Tibial nerve (tissue), 4 donors: ENCODE measurements at regions not wholly inside any gene's neighbourhood (a gene's known extent, or its start where the extent isn't known, plus 50 kb on each side); places are given as distances from the start of the nearest gene placed in this dataset.

Source experiments
- DNase-seq, 2 donors: peaks; one replicate each; pipeline ENCODE4 v3.0.0-alpha.2; 2019; ENCODE audit warnings: low spot score in 2 of 2
- H3K27ac ChIP-seq, 4 donors: fragments of 200-600 bp; sonication (generic) in 3 of 4; one replicate each; pipeline ENCODE4 v1.5.1; 2017 to 2019; ENCODE audit warnings: mild to moderate bottlenecking in 1 of 4
- H3K27me3 ChIP-seq, 2 donors: fragments of 200-600 bp; sonication (generic) in 1 of 2; one replicate each; pipeline versions ENCODE4 v1.5.1 to v1.6.0; 2017 to 2019
- H3K36me3 ChIP-seq, 3 donors: fragments of 200-600 bp; sonication (generic); one replicate each; pipeline ENCODE4 v1.5.1; 2018 to 2019
- H3K4me1 ChIP-seq, 4 donors: fragments of 200-600 bp; sonication (generic) in 3 of 4; one replicate each; pipeline ENCODE4 v1.5.1; 2017 to 2019
- H3K4me3 ChIP-seq, 4 donors: fragments of 200-600 bp; sonication (generic) in 3 of 4; one replicate each; pipeline ENCODE4 v1.5.1; 2017 to 2019; ENCODE audit warnings: mild to moderate bottlenecking in 1 of 4, moderate library complexity in 1 of 4
- H3K9me3 ChIP-seq, 4 donors: fragments of 200-600 bp; sonication (generic) in 3 of 4; one replicate each; pipeline ENCODE4 v1.5.1; 2017 to 2019
- EP300 ChIP-seq, 2 donors: sonication (generic); formaldehyde crosslinking; IDR thresholded peaks; one replicate each; pipeline ENCODE4 v1.6.1; 2017; ENCODE audit warnings: antibody characterized with exemption in 2 of 2, mild to moderate bottlenecking in 1 of 2
- POLR2A ChIP-seq, 2 donors: fragments of 450-650 bp; IDR thresholded peaks; one replicate each; pipeline ENCODE4 v1.6.1; 2017; ENCODE audit warnings: antibody characterized with exemption in 2 of 2, mild to moderate bottlenecking in 2 of 2, moderate library complexity in 2 of 2
- WGBS, 2 donors: methylation state at CpG; one replicate each; pipeline ENCODE4 v1.1.5; 2018; 5-methylcytosine and 5-hydroxymethylcytosine counted together
- TF ChIP-seq, protein P1 (sequence below), 5 experiments: fragments of 200-600 bp in 3 of 5; fragments of 450-650 bp in 2 of 5; sonication (generic) in 3 of 5; IDR thresholded peaks; one replicate each; pipeline ENCODE4 v1.5.1; 2016 to 2019; ENCODE audit warnings: antibody characterized with exemption in 5 of 5, mild to moderate bottlenecking in 3 of 5, moderate library complexity in 2 of 5

GRCh38 chr9:88821033-88821745 is 170.1 kb upstream of the S1PR3 start:
- Histone ChIP-seq H3K9me3 (peaks cover 0 to 6% (median under 1%) of the 10 kb centered on the region in 4 donors), H3K4me1 (peaks cover 0 to 10% (median 0%) of the 10 kb centered on the region in 4 donors), H3K27me3 (no peaks in the 10 kb centered on the region), H3K4me3 (no peak overlapping the region), H3K36me3 (no peaks in the 10 kb centered on the region), H3K27ac (no peak overlapping the region)
- no peak for TF ChIP-seq EP300 (IDR thresholded peaks at IDR 0.05)
- TF ChIP-seq, protein P1, sequence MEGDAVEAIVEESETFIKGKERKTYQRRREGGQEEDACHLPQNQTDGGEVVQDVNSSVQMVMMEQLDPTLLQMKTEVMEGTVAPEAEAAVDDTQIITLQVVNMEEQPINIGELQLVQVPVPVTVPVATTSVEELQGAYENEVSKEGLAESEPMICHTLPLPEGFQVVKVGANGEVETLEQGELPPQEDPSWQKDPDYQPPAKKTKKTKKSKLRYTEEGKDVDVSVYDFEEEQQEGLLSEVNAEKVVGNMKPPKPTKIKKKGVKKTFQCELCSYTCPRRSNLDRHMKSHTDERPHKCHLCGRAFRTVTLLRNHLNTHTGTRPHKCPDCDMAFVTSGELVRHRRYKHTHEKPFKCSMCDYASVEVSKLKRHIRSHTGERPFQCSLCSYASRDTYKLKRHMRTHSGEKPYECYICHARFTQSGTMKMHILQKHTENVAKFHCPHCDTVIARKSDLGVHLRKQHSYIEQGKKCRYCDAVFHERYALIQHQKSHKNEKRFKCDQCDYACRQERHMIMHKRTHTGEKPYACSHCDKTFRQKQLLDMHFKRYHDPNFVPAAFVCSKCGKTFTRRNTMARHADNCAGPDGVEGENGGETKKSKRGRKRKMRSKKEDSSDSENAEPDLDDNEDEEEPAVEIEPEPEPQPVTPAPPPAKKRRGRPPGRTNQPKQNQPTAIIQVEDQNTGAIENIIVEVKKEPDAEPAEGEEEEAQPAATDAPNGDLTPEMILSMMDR (IDR thresholded peaks at IDR 0.05), result no peak
- TF ChIP-seq POLR2A (IDR thresholded peaks at IDR 0.05), result no peak
- DNase-seq, result no peak
- WGBS, 2 donors, result 59 to 78% methylated on average over 2 of the region's 2 CpGs

DNA sequence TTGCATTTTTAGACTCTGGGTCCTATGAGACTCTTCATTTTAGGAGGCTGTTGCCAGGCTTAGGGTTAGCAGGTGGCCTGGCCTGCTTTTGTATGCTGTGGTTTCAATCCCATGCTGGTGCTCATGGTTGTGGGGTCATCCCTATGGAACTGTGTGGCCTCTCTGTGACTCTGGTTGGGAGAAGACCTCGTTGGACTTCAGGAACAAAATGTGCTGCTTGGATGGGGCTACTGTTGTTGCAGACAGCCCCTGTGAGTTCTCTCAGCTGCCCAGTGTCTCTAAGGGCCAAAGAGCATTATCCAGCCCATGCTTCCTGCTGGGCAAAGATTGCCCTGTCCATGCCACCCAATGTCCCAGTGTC is 169.5 kb upstream of the S1PR3 start:
- no peaks in the 10 kb centered on the region for H3K27me3 ChIP-seq
- WGBS, 2 donors, result 60 to 63% methylated on average over 1 of the region's 1 CpG
- H3K4me1 ChIP-seq, result peaks cover 0 to 10% (median 0%) of the 10 kb centered on the region in 4 donors
- H3K9me3 ChIP-seq, result peaks cover 0 to 6% (median 2%) of the 10 kb centered on the region in 4 donors
- no peak overlapping the region for H3K4me3 ChIP-seq
- TF ChIP-seq EP300 (IDR thresholded peaks at IDR 0.05) (no peak), POLR2A (IDR thresholded peaks at IDR 0.05) (no peak)
- TF ChIP-seq, protein P1 (IDR thresholded peaks at IDR 0.05), result no peak
- H3K36me3 ChIP-seq, result no peaks in the 10 kb centered on the region
- H3K27ac ChIP-seq, result no peak overlapping the region
- no peak for DNase-seq

DNA sequence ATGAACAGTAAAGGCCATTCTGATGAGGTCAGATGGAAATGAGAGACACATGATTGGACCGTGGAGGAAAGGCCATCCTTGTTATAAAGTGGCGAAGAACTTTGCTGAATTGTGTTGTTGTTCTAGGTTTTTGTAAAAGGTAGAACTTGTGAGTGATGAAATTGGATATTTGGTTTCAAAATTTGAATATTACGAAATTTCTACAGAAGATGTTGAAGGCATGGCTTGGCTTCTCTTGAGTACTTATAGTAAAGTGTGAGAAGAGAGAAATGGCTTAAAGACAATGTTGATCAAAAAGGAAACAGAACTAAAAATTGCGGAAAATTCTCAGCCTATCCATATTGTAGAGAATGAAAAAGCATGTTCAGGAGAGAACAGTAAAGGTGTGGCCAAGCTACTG is 166.6 kb upstream of the S1PR3 start:
- Histone ChIP-seq H3K27me3 (no peaks in the 10 kb centered on the region), H3K36me3 (no peaks in the 10 kb centered on the region)
- no peak for DNase-seq

GRCh38 chr9:88826181-88826580 is 165.1 kb upstream of the S1PR3 start:
- Histone ChIP-seq H3K4me1 (peaks cover 0 to 15% (median 2%) of the 10 kb centered on the region in 4 donors), H3K27me3 (no peaks in the 10 kb centered on the region), H3K27ac (no peak overlapping the region), H3K9me3 (peaks cover 0 to 5% (median under 1%) of the 10 kb centered on the region in 4 donors), H3K36me3 (no peaks in the 10 kb centered on the region), H3K4me3 (no peak overlapping the region)
- WGBS, 2 donors, result 97 to 100% methylated on average over 1 of the region's 1 CpG
- DNase-seq, result no peak
- TF ChIP-seq, protein P1 (IDR thresholded peaks at IDR 0.05), result no peak
- no peak for TF ChIP-seq POLR2A (IDR thresholded peaks at IDR 0.05)
- no peak for TF ChIP-seq EP300 (IDR thresholded peaks at IDR 0.05)

More for the DNA sequence above, 166.6 kb upstream of the S1PR3 start:
- peaks cover 0 to 6% (median 2%) of the 10 kb centered on the region in 4 donors for H3K9me3 ChIP-seq
- H3K4me3 ChIP-seq, result no peak overlapping the region
- no peak overlapping the region for H3K27ac ChIP-seq
- peaks cover 0 to 15% (median 2%) of the 10 kb centered on the region in 4 donors for H3K4me1 ChIP-seq
- WGBS, 2 donors, result 85 to 89% methylated on average over 4 of the region's 4 CpGs
- TF ChIP-seq POLR2A (IDR thresholded peaks at IDR 0.05) (no peak), EP300 (IDR thresholded peaks at IDR 0.05) (no peak)
- TF ChIP-seq, protein P1 (IDR thresholded peaks at IDR 0.05), result no peak

DNA sequence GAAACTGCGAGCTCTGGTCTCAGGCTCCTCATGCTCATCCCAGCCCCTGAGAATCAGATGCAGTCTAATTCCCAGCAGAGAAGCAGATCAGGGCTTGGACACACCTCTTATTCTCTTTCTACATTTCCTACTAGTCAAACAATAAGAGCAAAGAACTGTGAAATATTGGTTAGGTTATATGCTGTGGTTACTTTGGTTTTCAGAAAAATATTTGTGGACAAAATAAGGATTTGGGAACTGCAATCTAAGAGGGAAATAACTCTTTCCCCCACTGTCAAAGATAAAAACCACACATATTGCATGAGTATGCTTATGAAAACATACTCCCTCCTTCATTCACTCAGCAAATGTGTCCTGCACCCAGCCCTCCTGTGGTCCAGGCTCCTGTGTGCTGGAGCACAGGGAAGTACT is 164.5 kb upstream of the S1PR3 start:
- Histone ChIP-seq H3K36me3 (no peaks in the 10 kb centered on the region), H3K4me1 (peaks cover 0 to 15% (median 2%) of the 10 kb centered on the region in 4 donors), H3K4me3 (no peak overlapping the region), H3K9me3 (peaks cover 0 to 5% (median 0%) of the 10 kb centered on the region in 4 donors), H3K27me3 (no peaks in the 10 kb centered on the region), H3K27ac (no peak overlapping the region)
- no peak for TF ChIP-seq EP300 (IDR thresholded peaks at IDR 0.05)
- TF ChIP-seq, protein P1 (IDR thresholded peaks at IDR 0.05), result no peak
- no peak for TF ChIP-seq POLR2A (IDR thresholded peaks at IDR 0.05)
- 75 to 81% methylated on average over 1 of the region's 1 CpG for WGBS, 2 donors
- no peak for DNase-seq
